Renal cortical epithelial cell (primary cell): ENCODE measurements at regions not wholly inside any gene's neighbourhood (a gene's known extent, or its start where the extent isn't known, plus 50 kb on each side); places are given as distances from the start of the nearest gene placed in this dataset.

Experiments used
- DNase-seq: peaks from one replicate; pipeline ENCODE4 v3.0.0-alpha.2; 2011; ENCODE audit warnings: low read depth

DNA sequence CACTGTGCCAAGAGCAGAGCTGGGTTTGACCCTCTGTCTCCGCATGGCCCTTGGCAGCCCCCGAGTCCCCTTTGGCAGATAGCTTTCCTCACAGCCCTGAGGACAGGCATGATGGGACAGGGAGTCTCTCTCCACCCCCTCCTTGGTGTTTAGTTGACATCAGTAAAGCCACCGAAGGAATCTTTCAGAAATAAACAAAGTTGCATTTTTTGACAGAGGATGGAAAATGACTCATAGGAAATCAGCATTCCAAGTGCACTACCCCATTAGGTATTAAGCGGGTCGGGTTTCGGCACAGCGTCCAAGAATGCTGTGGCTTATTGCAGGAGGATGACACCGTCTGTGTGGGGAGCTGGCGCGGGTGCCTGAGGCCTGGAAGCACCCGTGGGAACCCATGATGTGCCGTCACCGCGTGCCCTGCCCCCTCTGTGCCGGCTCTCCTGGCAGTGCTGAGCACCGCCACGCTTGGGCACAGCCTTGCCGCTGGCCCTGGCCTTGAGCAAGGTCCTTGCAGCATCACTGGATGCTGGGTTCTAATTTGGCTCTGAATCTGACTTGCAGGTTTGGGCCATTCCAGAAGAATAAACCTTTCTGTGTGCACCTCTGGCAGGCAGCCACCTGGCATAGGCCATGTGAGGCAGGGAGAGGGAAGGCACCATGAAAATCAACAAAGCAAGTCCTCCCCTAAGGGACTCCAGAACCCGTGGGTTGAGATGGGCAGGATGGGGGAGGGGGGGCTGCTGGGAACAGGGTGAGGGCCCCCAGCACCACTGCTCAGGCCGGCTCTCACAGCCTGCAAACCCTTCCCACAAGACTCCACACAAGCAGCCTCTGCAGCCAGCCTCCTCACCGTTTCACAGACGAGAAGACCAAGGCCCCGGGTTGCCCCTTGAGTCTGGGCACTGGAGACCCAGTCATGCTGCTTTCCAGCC lies 50.5 kb upstream of the ZNF469 start:
- peak; percentile 97 for DNase-seq

DNA sequence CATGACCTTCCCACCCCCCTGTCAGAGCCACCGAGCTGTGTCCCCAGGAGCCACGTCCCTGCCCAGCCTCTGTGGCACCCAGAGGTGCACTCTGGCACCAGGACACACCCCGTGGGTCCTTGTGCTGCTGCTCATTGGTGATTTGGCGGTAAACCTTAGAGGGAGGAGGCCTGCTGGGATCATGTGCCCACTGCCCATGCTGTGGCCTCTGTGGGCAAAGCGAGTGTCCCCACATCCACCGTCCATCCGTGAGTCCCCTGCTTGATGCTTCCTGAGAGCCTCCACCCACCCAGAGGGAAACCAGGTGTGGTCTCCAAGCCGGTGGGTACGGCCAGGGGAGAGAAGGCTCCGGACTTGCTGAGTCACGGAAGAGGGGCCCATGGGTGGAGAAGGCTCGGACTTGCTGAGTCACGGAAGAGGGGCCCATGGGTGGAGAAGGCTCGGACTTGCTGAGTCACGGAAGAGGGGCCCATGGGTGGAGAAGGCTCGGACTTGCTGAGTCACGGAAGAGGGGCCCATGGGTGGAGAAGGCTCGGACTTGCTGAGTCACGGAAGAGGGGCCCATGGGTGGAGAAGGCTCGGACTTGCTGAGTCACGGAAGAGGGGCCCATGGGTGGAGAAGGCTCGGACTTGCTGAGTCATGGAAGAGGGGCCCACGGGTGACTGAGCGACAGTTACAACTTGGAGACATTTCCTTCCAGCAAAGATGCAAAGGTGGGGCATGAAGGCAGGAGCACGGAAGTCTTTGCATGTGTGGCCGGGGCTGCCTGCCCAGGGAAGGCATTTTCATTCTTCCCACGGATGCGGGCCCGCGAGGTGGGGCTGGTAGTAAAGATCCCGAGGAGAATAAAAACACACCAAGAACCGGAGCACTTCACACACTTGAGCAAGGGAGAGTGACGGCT lies 49.6 kb upstream of the ZNF469 start:
- peak; percentile 64 for DNase-seq
